ENCODE measurements at regions not wholly inside any gene's neighbourhood (a gene's known extent, or its start where the extent isn't known, plus 50 kb on each side); places are given as distances from the start of the nearest gene placed in this dataset.

DNA sequence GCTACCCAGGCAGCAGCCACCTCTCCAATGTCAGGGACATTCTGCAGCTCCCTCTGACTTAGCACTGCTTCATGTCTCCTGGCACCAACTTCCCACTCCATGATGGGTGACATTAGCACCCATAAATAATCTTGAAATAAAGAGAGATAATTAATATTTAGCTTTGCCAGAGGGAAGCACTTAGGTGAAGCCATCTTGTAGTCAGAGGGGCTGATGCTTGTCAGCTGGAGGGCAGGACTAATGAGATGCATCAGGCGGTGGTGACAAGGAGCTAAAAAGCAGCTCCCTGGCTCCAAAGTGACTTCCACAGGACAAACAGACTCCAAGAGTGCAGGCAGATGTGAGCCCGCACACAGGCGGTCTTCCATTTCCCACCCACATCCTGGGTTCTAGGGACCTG, 153.0 kb upstream of the ID2 start:
- no peak for TF ChIP-seq NR2F2 (IDR thresholded peaks at IDR 0.05)
- H3K36me3 ChIP-seq (ENCODE audit: control insufficient read depth in 4 of 4, insufficient read depth in 3 of 4, low read depth in 1 of 4, low read length in 3 of 4), result no peaks in the 10 kb centered on the region
- no peak for DNase-seq (ENCODE audit: low spot score)
- WGBS, result 97% methylated on average over 3 of the region's 3 CpGs
- no peak overlapping the region for H3K9ac ChIP-seq (ENCODE audit: low read depth in 1 of 2, low read length in 2 of 2)
- peaks cover 7 to 12% (median 9%) of the 10 kb centered on the region in 4 donors for H3K4me1 ChIP-seq (ENCODE audit: control insufficient read depth in 4 of 4, insufficient read depth in 4 of 4, low read length in 3 of 4)
- H3K9me3 ChIP-seq (ENCODE audit: control insufficient read depth in 4 of 4, low read length in 3 of 4), result peaks cover 0 to 7% (median 5%) of the 10 kb centered on the region in 4 donors
- H3K4me3 ChIP-seq (ENCODE audit: low read depth in 1 of 3, low read length in 3 of 3), result no peak overlapping the region
- H3K27me3 ChIP-seq (ENCODE audit: control insufficient read depth in 4 of 4, insufficient read depth in 4 of 4, low read length in 3 of 4), result no peaks in the 10 kb centered on the region
- H3K27ac ChIP-seq (ENCODE audit: low read depth in 1 of 2, low read length in 2 of 2), result no peak overlapping the region

GRCh38 chr2:8529706-8530277, 152.1 kb upstream of the ID2 start:
- H3K27me3 ChIP-seq (ENCODE audit: control insufficient read depth in 4 of 4, insufficient read depth in 4 of 4, low read length in 3 of 4), result no peaks in the 10 kb centered on the region
- DNase-seq (ENCODE audit: low spot score), result no peak
- H3K4me1 ChIP-seq (ENCODE audit: control insufficient read depth in 4 of 4, insufficient read depth in 4 of 4, low read length in 3 of 4), result peaks cover 10 to 17% (median 13%) of the 10 kb centered on the region in 4 donors
- H3K4me3 ChIP-seq (ENCODE audit: low read depth in 1 of 3, low read length in 3 of 3), result no peak overlapping the region
- H3K9me3 ChIP-seq (ENCODE audit: control insufficient read depth in 4 of 4, low read length in 3 of 4), result peaks cover 0 to 7% (median 5%) of the 10 kb centered on the region in 4 donors
- TF ChIP-seq, protein P1, sequence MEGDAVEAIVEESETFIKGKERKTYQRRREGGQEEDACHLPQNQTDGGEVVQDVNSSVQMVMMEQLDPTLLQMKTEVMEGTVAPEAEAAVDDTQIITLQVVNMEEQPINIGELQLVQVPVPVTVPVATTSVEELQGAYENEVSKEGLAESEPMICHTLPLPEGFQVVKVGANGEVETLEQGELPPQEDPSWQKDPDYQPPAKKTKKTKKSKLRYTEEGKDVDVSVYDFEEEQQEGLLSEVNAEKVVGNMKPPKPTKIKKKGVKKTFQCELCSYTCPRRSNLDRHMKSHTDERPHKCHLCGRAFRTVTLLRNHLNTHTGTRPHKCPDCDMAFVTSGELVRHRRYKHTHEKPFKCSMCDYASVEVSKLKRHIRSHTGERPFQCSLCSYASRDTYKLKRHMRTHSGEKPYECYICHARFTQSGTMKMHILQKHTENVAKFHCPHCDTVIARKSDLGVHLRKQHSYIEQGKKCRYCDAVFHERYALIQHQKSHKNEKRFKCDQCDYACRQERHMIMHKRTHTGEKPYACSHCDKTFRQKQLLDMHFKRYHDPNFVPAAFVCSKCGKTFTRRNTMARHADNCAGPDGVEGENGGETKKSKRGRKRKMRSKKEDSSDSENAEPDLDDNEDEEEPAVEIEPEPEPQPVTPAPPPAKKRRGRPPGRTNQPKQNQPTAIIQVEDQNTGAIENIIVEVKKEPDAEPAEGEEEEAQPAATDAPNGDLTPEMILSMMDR (IDR thresholded peaks at IDR 0.05; ENCODE audit: low read depth, low read length, missing input control), result no peak
- TF ChIP-seq, protein P2, sequence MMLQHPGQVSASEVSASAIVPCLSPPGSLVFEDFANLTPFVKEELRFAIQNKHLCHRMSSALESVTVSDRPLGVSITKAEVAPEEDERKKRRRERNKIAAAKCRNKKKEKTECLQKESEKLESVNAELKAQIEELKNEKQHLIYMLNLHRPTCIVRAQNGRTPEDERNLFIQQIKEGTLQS (IDR thresholded peaks at IDR 0.05), result no peak
- TF ChIP-seq FOXA1 (IDR thresholded peaks at IDR 0.05) (no peak), JUND (IDR thresholded peaks at IDR 0.05) (no peak), RXRA (IDR thresholded peaks at IDR 0.05) (no peak), HNF4G (IDR thresholded peaks at IDR 0.05) (no peak), YY1 (IDR thresholded peaks at IDR 0.05) (no peak), FOXA2 (IDR thresholded peaks at IDR 0.05) (no peak), SP1 (IDR thresholded peaks at IDR 0.05) (no peak), HNF4A (conservative IDR thresholded peaks at IDR 0.05) (no peak), ZBTB33 (IDR thresholded peaks at IDR 0.05) (no peak), MAX (IDR thresholded peaks at IDR 0.05) (no peak), REST (IDR thresholded peaks at IDR 0.05) (no peak), GABPA (IDR thresholded peaks at IDR 0.05 in 1 of 2, conservative IDR thresholded peaks at IDR 0.05 in 1 of 2) (no peak)
- H3K36me3 ChIP-seq (ENCODE audit: control insufficient read depth in 4 of 4, insufficient read depth in 3 of 4, low read depth in 1 of 4, low read length in 3 of 4), result no peaks in the 10 kb centered on the region
- WGBS, result 96% methylated on average over 6 of the region's 6 CpGs
- no peak overlapping the region for H3K9ac ChIP-seq (ENCODE audit: low read depth in 1 of 2, low read length in 2 of 2)
- H3K27ac ChIP-seq (ENCODE audit: low read depth in 1 of 2, low read length in 2 of 2), result no peak overlapping the region
